H9 (cell line): ENCODE measurements at regions not wholly inside any gene's neighbourhood (a gene's known extent, or its start where the extent isn't known, plus 50 kb on each side); places are given as distances from the start of the nearest gene placed in this dataset.

ENCODE experiments used
- DNase-seq: peaks from one replicate; pipeline ENCODE4 v3.0.0-alpha.2; 2017
- H2AFZ ChIP-seq: one replicate; pipeline ENCODE4 v1.6.1; 2013; ENCODE audit warnings: mild to moderate bottlenecking, low read length, control low read depth, moderate library complexity
- H2AK5ac ChIP-seq: 2 replicates; pipeline ENCODE4 v1.6.1; 2013; ENCODE audit warnings: low read length, control low read depth, mixed read lengths; ENCODE audit not compliant: insufficient read length
- H2BK120ac ChIP-seq: one replicate; pipeline ENCODE4 v1.6.1; 2013; ENCODE audit warnings: low read depth, mild to moderate bottlenecking, low read length, control low read depth, inconsistent platforms; ENCODE audit not compliant: poor library complexity, severe bottlenecking
- H2BK12ac ChIP-seq: 2 replicates; pipeline ENCODE4 v1.6.1; 2013; ENCODE audit warnings: low read length, control low read depth, mixed read lengths, low read depth; ENCODE audit not compliant: insufficient read length
- H2BK15ac ChIP-seq: 2 replicates; pipeline ENCODE4 v1.6.1; 2013; ENCODE audit warnings: low read depth, low read length, control low read depth
- H2BK20ac ChIP-seq: one replicate; pipeline ENCODE4 v1.6.1; 2013; ENCODE audit warnings: low read depth, mild to moderate bottlenecking, low read length, control low read depth, inconsistent platforms; ENCODE audit not compliant: poor library complexity, severe bottlenecking
- H2BK5ac ChIP-seq: 2 replicates; pipeline ENCODE4 v1.6.1; 2013; ENCODE audit warnings: low read length, control low read depth, mixed read lengths; ENCODE audit not compliant: insufficient read length
- H3K14ac ChIP-seq: 2 replicates; pipeline ENCODE4 v1.6.1; 2013; ENCODE audit warnings: low read length, control low read depth; ENCODE audit not compliant: insufficient read depth
- H3K18ac ChIP-seq: 2 replicates; pipeline ENCODE4 v1.6.1; 2013; ENCODE audit warnings: low read depth, mild to moderate bottlenecking, mixed read lengths, low read length, control low read depth; ENCODE audit not compliant: insufficient read length
- H3K23ac ChIP-seq: 2 replicates; pipeline ENCODE4 v1.6.1; 2013; ENCODE audit warnings: low read length, control low read depth, mixed read lengths, low read depth; ENCODE audit not compliant: insufficient read length
- H3K23me2 ChIP-seq: 2 replicates; pipeline ENCODE4 v1.6.1; 2013; ENCODE audit warnings: low read depth, mild to moderate bottlenecking, mixed read lengths, low read length, control low read depth; ENCODE audit not compliant: insufficient read length, poor library complexity, severe bottlenecking
- H3K27ac ChIP-seq: 2 replicates; pipeline ENCODE4 v1.5.1; 2013; ENCODE audit warnings: low read length, control low read depth, mixed read lengths, low read depth; ENCODE audit not compliant: insufficient read length
- H3K27me3 ChIP-seq: 2 replicates; pipeline ENCODE4 v1.6.1; 2013; ENCODE audit warnings: low read length, control low read depth, inconsistent platforms; ENCODE audit not compliant: insufficient read depth
- H3K4ac ChIP-seq: 2 replicates; pipeline ENCODE4 v1.6.1; 2013; ENCODE audit warnings: low read depth, mild to moderate bottlenecking, control low read depth, inconsistent platforms, low read length, moderate library complexity
- H3K4me1 ChIP-seq: 2 replicates; pipeline ENCODE4 v1.6.1; 2013; ENCODE audit warnings: low read length, control low read depth, inconsistent platforms; ENCODE audit not compliant: insufficient read depth
- H3K4me2 ChIP-seq: 2 replicates; pipeline ENCODE4 v1.6.1; 2013; ENCODE audit warnings: low read length, control low read depth, mixed read lengths; ENCODE audit not compliant: insufficient read length, insufficient read depth
- H3K56ac ChIP-seq: 2 replicates; pipeline ENCODE4 v1.6.1; 2013; ENCODE audit warnings: low read depth, mild to moderate bottlenecking, mixed read lengths, low read length, control low read depth; ENCODE audit not compliant: insufficient read length
- H3K79me1 ChIP-seq: 2 replicates; pipeline ENCODE4 v1.6.1; 2013; ENCODE audit warnings: low read depth, mild to moderate bottlenecking, moderate library complexity, low read length, control low read depth, inconsistent platforms; ENCODE audit not compliant: insufficient read depth, poor library complexity, severe bottlenecking
- H3K79me2 ChIP-seq: 2 replicates; pipeline ENCODE4 v1.6.1; 2013; ENCODE audit warnings: low read length, control low read depth, inconsistent platforms; ENCODE audit not compliant: insufficient read depth
- H3K9ac ChIP-seq: 2 replicates; pipeline ENCODE4 v1.6.1; 2013; ENCODE audit warnings: low read length, control low read depth, mixed read lengths; ENCODE audit not compliant: insufficient read length; ENCODE audit errors: extremely low read depth
- H3K9me3 ChIP-seq: one replicate; pipeline ENCODE4 v1.6.1; 2013; ENCODE audit warnings: low read depth, low read length, inconsistent platforms; ENCODE audit not compliant: control insufficient read depth
- H3T11ph ChIP-seq: one replicate; pipeline ENCODE4 v1.6.1; 2013; ENCODE audit warnings: mild to moderate bottlenecking, low read length, control low read depth, inconsistent platforms
- H4K20me1 ChIP-seq: one replicate; pipeline ENCODE4 v1.6.1; 2013; ENCODE audit not compliant: control insufficient read depth, insufficient read length, insufficient read depth
- H4K5ac ChIP-seq: 2 replicates; pipeline ENCODE4 v1.6.1; 2013; ENCODE audit warnings: low read depth, mild to moderate bottlenecking, mixed read lengths, low read length, control low read depth; ENCODE audit not compliant: insufficient read length
- H4K8ac ChIP-seq: replicated peaks from 2 replicates; pipeline ENCODE4 v1.6.1; 2013; ENCODE audit warnings: low read length, control low read depth, mixed read lengths, low read depth; ENCODE audit not compliant: insufficient read length
- H4K91ac ChIP-seq: 2 replicates; pipeline ENCODE4 v1.6.1; 2013; ENCODE audit warnings: low read depth, mild to moderate bottlenecking, moderate library complexity, mixed read lengths, low read length, control low read depth; ENCODE audit not compliant: insufficient read length
- H3K27ac Mint-ChIP-seq, 3 experiments: 2 replicates in 2 of 3; 3 replicates in 1 of 3; pipeline ENCODE4 v1.8.0; 2020 to 2021; ENCODE audit warnings: mixed read lengths in 3 of 3, mild to moderate bottlenecking in 1 of 3, moderate library complexity in 1 of 3
- H3K27me3 Mint-ChIP-seq: 2 replicates; pipeline ENCODE4 v1.8.0; 2021; ENCODE audit warnings: low read depth, mild to moderate bottlenecking, moderate library complexity, mixed read lengths
- H3K36me3 Mint-ChIP-seq, 3 experiments: 2 replicates in 2 of 3; 3 replicates in 1 of 3; pipeline ENCODE4 v1.8.0; 2020 to 2021; ENCODE audit warnings: low read depth in 3 of 3, mixed read lengths in 3 of 3; ENCODE audit not compliant: insufficient read depth in 1 of 3
- H3K4me1 Mint-ChIP-seq, 2 experiments: 2 replicates each; pipeline ENCODE4 v1.8.0; 2020; ENCODE audit warnings: mixed read lengths in 2 of 2
- H3K4me3 Mint-ChIP-seq, 2 experiments: 2 replicates in 1 of 2; 3 replicates in 1 of 2; pipeline ENCODE4 v1.8.0; 2020 to 2021; ENCODE audit warnings: mild to moderate bottlenecking in 2 of 2, mixed read lengths in 2 of 2, moderate library complexity in 1 of 2
- H3K9me3 Mint-ChIP-seq, 2 experiments: 2 replicates in 1 of 2; 3 replicates in 1 of 2; pipeline ENCODE4 v1.8.0; 2020; ENCODE audit warnings: mild to moderate bottlenecking in 2 of 2, mixed read lengths in 2 of 2, moderate library complexity in 1 of 2
- CTCF ChIP-seq: fragments of 200-600 bp; sonication (generic); conservative IDR thresholded peaks from 3 replicates; pipeline ENCODE4 v1.8.0; 2021; ENCODE audit warnings: antibody characterized with exemption, mild to moderate bottlenecking
- WGBS: extraction: QIAGEN DNeasy Blood & Tissue Kit; methylation state at CpG from one replicate; pipeline ENCODE4 v1.1.7; 2013; ENCODE audit warnings: missing lambda C conversion rate, low lambda C conversion rate, mixed read lengths; ENCODE audit not compliant: insufficient read length; ENCODE audit errors: extremely low coverage; 5-methylcytosine and 5-hydroxymethylcytosine counted together

- no peaks in the 10 kb centered on the region for H3K4me1 Mint-ChIP-seq
- Histone ChIP-seq H3T11ph (no peak overlapping the region), H2BK120ac (no peak overlapping the region), H2BK12ac (no peak overlapping the region), H3K27me3 (no peaks in the 10 kb centered on the region), H3K4me1 (no peaks in the 10 kb centered on the region), H4K8ac (no peak overlapping the region), H4K91ac (no peak overlapping the region), H3K23me2 (no peaks in the 10 kb centered on the region), H3K79me1 (no peaks in the 10 kb centered on the region), H3K79me2 (no peaks in the 10 kb centered on the region), H3K9me3 (peaks cover 92% of the 10 kb centered on the region), H2BK15ac (no peak overlapping the region), H3K18ac (no peak overlapping the region), H3K9ac (no peak overlapping the region), H3K23ac (no peak overlapping the region), H3K27ac (no peak overlapping the region), H2AK5ac (no peak overlapping the region), H4K20me1 (no peaks in the 10 kb centered on the region), H2BK20ac (no peak overlapping the region), H2AFZ (no peak overlapping the region), H4K5ac (no peak overlapping the region), H2BK5ac (no peak overlapping the region), H3K14ac (no peak overlapping the region), H3K56ac (no peak overlapping the region), H3K4me2 (no peak overlapping the region), H3K4ac (no peak overlapping the region)
- H3K36me3 Mint-ChIP-seq = peaks cover 8 to 41% (median 22%) of the 10 kb centered on the region in 3 experiments; a peak in 6 of 7 replicates
- H3K27me3 Mint-ChIP-seq = peaks cover 6% of the 10 kb centered on the region
- DNase-seq = no peak
- H3K9me3 Mint-ChIP-seq = peaks cover 98% of the 10 kb centered on the region in 2 experiments
- no peak overlapping the region for H3K27ac Mint-ChIP-seq
- no peak for TF ChIP-seq CTCF
- no peak overlapping the region for H3K4me3 Mint-ChIP-seq
- WGBS = no CpG with 5 or more reads among the region's 27 CpGs
Measured at GRCh38 chr14:106605548-106606448, 1079.4 kb downstream of the TMEM121 start.
